ENCODE measurements at regions not wholly inside any gene's neighbourhood (a gene's known extent, or its start where the extent isn't known, plus 50 kb on each side); places are given as distances from the start of the nearest gene placed in this dataset.

DNA sequence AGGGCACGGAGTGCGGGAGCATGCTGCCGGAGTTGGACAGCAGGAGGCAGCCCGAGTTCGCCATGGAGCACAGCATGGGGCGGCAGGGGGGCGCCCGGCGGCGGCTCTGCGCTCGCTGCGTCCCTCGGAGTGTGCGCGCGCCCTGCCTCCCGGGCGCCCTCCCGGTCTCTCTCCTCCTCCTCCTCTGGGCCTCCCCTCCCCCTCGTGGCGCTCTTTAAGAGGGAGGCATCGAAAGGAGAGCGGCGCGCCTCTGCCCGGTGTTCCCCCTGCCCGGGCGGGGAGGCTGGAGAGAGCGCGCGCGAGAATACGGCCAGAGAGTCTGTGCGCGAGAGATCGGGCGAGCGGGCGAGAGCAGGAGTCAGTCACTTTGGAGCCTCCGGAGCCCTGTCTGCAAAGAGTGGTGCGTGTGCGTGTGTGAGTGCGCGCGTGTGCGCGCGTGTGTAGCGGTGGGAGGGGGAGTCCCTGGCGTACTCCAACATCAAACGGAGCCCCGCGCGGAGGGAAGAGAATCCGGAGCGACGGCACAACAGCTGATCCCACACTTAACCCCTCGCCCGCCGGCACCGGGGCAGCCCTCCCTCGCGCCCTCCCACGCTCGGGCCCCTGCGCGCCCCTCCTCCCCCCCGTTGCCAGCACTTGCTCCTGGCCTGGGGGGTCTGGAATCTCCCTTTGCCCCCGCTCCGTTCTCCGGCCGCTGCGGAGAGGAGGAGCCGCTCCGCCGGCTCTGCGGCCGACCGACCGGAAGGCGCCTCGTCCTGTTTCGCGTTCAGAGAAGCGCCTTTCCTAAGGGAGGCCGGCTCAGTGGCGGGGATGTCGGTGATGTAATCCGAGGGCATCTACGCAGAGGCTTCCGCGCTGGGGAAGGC is 108.9 kb downstream of the ENGASE start:
- no peak for TF ChIP-seq CTCF (IDR thresholded peaks at IDR 0.05)
- H3K27me3 ChIP-seq (replicated peaks; ENCODE audit: insufficient read depth): no peaks in the 10 kb centered on the region
- no peak overlapping the region for H3K27ac ChIP-seq
- DNase-seq (ENCODE audit: low spot score): no peak
- H3K4me1 ChIP-seq (ENCODE audit: control insufficient read depth in 1 of 2, low read depth in 2 of 2): no peaks in the 10 kb centered on the region
- no peak overlapping the region for H3K4me3 ChIP-seq
- no peaks in the 10 kb centered on the region for H3K36me3 ChIP-seq
- no peaks in the 10 kb centered on the region for H3K9me3 ChIP-seq
- ATAC-seq (ENCODE audit: insufficient number of reproducible peaks, low FRiP score, low read depth): no peak

- no peak for ATAC-seq (ENCODE audit: insufficient number of reproducible peaks, low FRiP score, low read depth)
- no peak for DNase-seq (ENCODE audit: low spot score)
- Histone ChIP-seq H3K9me3 (no peaks in the 10 kb centered on the region), H3K4me3 (no peak overlapping the region), H3K36me3 (no peaks in the 10 kb centered on the region), H3K27me3 (replicated peaks; ENCODE audit: insufficient read depth) (no peaks in the 10 kb centered on the region), H3K4me1 (ENCODE audit: control insufficient read depth in 1 of 2, low read depth in 2 of 2) (no peaks in the 10 kb centered on the region), H3K27ac (no peak overlapping the region)
- no peak for TF ChIP-seq CTCF (IDR thresholded peaks at IDR 0.05)
These were observed 108.3 kb downstream of the ENGASE start for GRCh38 chr17:79183043-79183292.

DNA sequence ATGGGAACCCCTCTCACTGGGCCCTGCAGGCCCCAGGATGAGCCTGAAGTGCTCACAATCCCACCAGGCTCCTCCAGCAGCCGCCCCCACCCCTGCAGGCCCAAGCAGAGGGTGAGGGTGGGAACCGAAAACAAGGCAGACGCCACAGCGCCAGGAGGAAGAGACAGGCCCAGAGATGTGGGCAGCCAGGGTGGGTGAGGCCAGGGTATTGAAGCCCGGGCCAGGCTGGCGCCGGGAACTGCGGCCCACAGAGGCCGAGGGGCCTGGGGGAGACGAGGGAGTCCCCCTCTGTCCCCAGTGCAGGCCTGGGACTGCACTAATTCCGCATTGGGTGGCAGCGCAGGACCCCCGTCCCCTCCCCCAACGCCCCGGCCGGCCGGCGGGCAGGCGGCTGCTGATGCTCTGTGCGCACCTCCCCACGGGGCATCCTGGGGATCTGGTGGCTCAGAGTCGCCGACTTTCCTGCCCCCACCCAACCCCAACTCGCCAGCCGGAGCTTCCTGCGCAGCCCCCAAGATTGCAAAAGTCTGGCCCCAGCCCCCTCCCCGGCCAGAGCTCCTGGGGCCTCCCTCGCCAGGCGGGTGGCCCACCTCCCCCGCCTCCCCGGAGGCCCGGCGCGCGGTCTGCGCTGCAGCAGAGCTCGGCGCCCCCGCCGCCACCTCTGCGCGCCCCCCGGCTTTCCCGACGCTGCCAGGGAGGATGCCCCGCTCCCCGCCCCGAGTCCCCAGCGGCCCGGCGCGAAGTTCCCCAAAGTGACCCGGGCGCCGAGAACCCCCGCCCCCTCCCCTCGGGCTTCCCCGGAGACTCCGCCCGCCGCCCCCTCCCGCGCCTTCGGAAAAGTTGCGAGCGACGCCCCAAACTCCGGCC is 107.8 kb downstream of the ENGASE start:
- no peak for TF ChIP-seq CTCF (IDR thresholded peaks at IDR 0.05)
- no peak overlapping the region for H3K27ac ChIP-seq
- H3K9me3 ChIP-seq: no peaks in the 10 kb centered on the region
- H3K27me3 ChIP-seq (replicated peaks; ENCODE audit: insufficient read depth): no peaks in the 10 kb centered on the region
- no peaks in the 10 kb centered on the region for H3K36me3 ChIP-seq
- ATAC-seq (ENCODE audit: insufficient number of reproducible peaks, low FRiP score, low read depth) (no peak), DNase-seq (ENCODE audit: low spot score) (no peak)
- no peak overlapping the region for H3K4me3 ChIP-seq
- no peaks in the 10 kb centered on the region for H3K4me1 ChIP-seq (ENCODE audit: control insufficient read depth in 1 of 2, low read depth in 2 of 2)

- Histone ChIP-seq H3K4me3 (no peak overlapping the region), H3K36me3 (no peaks in the 10 kb centered on the region), H3K9me3 (no peaks in the 10 kb centered on the region), H3K27ac (no peak overlapping the region), H3K4me1 (ENCODE audit: control insufficient read depth in 1 of 2, low read depth in 2 of 2) (no peaks in the 10 kb centered on the region), H3K27me3 (replicated peaks; ENCODE audit: insufficient read depth) (no peaks in the 10 kb centered on the region)
- no peak for DNase-seq (ENCODE audit: low spot score)
- TF ChIP-seq CTCF (IDR thresholded peaks at IDR 0.05): no peak
- ATAC-seq (ENCODE audit: insufficient number of reproducible peaks, low FRiP score, low read depth): no peak
These were observed 105.9 kb downstream of the ENGASE start for GRCh38 chr17:79180358-79181005.

DNA sequence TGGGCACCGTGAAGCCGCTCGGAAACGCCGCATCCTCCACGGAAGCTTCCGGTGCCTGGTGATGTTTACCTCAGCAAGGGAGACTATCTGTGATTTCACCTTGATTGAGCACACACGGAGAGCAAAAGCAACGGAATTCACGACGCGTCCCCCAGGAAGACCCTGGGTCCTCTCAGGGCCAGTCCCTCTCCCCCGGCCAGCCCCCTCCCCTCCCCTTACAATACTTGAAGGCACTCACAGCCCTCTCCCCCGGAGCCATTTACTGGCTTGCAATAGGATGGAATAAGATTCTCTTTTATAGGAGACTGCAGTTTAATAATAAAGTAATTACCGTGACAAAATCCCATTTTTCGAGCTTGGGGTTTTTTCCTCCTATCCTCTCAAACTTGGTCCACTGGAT is 104.7 kb downstream of the ENGASE start:
- H3K36me3 ChIP-seq: no peaks in the 10 kb centered on the region
- no peak for TF ChIP-seq CTCF (IDR thresholded peaks at IDR 0.05)
- no peaks in the 10 kb centered on the region for H3K4me1 ChIP-seq (ENCODE audit: control insufficient read depth in 1 of 2, low read depth in 2 of 2)
- no peak overlapping the region for H3K4me3 ChIP-seq
- ATAC-seq (ENCODE audit: insufficient number of reproducible peaks, low FRiP score, low read depth) (no peak), DNase-seq (ENCODE audit: low spot score) (no peak)
- H3K27me3 ChIP-seq (replicated peaks; ENCODE audit: insufficient read depth): no peaks in the 10 kb centered on the region
- H3K27ac ChIP-seq: no peak overlapping the region
- no peaks in the 10 kb centered on the region for H3K9me3 ChIP-seq

All from thoracic aorta (tissue), 2 donors.